H1 (cell line): ENCODE measurements at regions not wholly inside any gene's neighbourhood (a gene's known extent, or its start where the extent isn't known, plus 50 kb on each side); places are given as distances from the start of the nearest gene placed in this dataset.

Experiments
- CTCF ChIA-PET: fragments of 300-600 bp; sonication (Branson Sonifier 250); formaldehyde crosslinking; loops from one replicate; lab custom pipeline; 2021; ENCODE audit not compliant: partially characterized antibody; lab: Charles Lee
- POLR2A ChIA-PET: fragments of 300-600 bp; sonication (Branson Sonifier 250); formaldehyde crosslinking; loops from one replicate; lab custom pipeline; 2021; ENCODE audit warnings: inconsistent platforms; ENCODE audit not compliant: partially characterized antibody; lab: Charles Lee
- DNase-seq, 2 experiments: peaks; one replicate each; pipeline versions ENCODE4 v3.0.0 to v3.0.0-alpha.2; 2010 to 2022; ENCODE audit warnings: low spot score in 2 of 2, low read depth in 1 of 2, mixed read lengths in 1 of 2
- FAIRE-seq: peaks from 2 replicates; lab custom pipeline; 2011; peaks lifted over from hg19 to GRCh38; lab: Jason Lieb, UNC
- H2AFZ ChIP-seq: 2 replicates; pipeline ENCODE4 v1.8.1; 2012; ENCODE audit warnings: low read length, inconsistent platforms
- H2AK5ac ChIP-seq: 2 replicates; pipeline ENCODE4 v1.6.1; 2013; ENCODE audit warnings: low read depth, low read length
- H2BK120ac ChIP-seq: replicated peaks from 2 replicates; pipeline ENCODE3; 2013; ENCODE audit warnings: low read depth, low read length, inconsistent platforms
- H2BK12ac ChIP-seq: 2 replicates; pipeline ENCODE4 v1.6.1; 2013; ENCODE audit warnings: low read depth, low read length
- H2BK15ac ChIP-seq: 2 replicates; pipeline ENCODE4 v1.6.1; 2013; ENCODE audit warnings: low read length
- H2BK20ac ChIP-seq: 2 replicates; pipeline ENCODE4 v1.6.1; 2013; ENCODE audit warnings: low read length
- H2BK5ac ChIP-seq: 2 replicates; pipeline ENCODE4 v1.6.1; 2013; ENCODE audit warnings: low read depth, low read length
- H3K14ac ChIP-seq: 2 replicates; pipeline ENCODE4 v1.6.1; 2013; ENCODE audit warnings: inconsistent platforms; ENCODE audit not compliant: insufficient read length
- H3K18ac ChIP-seq: 2 replicates; pipeline ENCODE4 v1.6.1; 2013; ENCODE audit warnings: low read length; ENCODE audit errors: extremely low read depth
- H3K23ac ChIP-seq: 2 replicates; pipeline ENCODE4 v1.6.1; 2013; ENCODE audit warnings: inconsistent platforms; ENCODE audit not compliant: insufficient read length
- H3K23me2 ChIP-seq: 2 replicates; pipeline ENCODE4 v1.6.1; 2013; ENCODE audit warnings: low read depth, low read length
- H3K27ac ChIP-seq: 2 replicates; pipeline ENCODE4 v1.6.1; 2011; ENCODE audit warnings: low read depth, low read length, inconsistent platforms
- H3K27me3 ChIP-seq, 4 experiments: replicated peaks in 1 of 4; 1 replicate in 1 of 4; 2 replicates in 3 of 4; pipeline versions ENCODE4 v1.6.1 to v1.8.1; 2011 to 2013; ENCODE audit warnings: low read length in 3 of 4, mild to moderate bottlenecking in 3 of 4, inconsistent platforms in 2 of 4, mixed read lengths in 2 of 4, moderate library complexity in 1 of 4; ENCODE audit not compliant: control insufficient read depth in 3 of 4, insufficient read depth in 3 of 4; ENCODE audit errors: extremely low read depth in 1 of 4
- H3K36me3 ChIP-seq, 4 experiments: 2 replicates each; pipeline versions ENCODE4 v1.6.1 to v1.8.1; 2011 to 2013; ENCODE audit warnings: mild to moderate bottlenecking in 4 of 4, low read length in 3 of 4, moderate library complexity in 2 of 4, control low read depth in 1 of 4, inconsistent platforms in 1 of 4; ENCODE audit not compliant: insufficient read depth in 4 of 4, control insufficient read depth in 2 of 4
- H3K4ac ChIP-seq: replicated peaks from 2 replicates; pipeline ENCODE3; 2013; ENCODE audit warnings: low read length, low read depth, mixed read lengths, inconsistent platforms; ENCODE audit not compliant: insufficient read length
- H3K4me1 ChIP-seq, 4 experiments: replicated peaks in 1 of 4; 1 replicate in 1 of 4; 2 replicates in 3 of 4; pipeline versions ENCODE4 v1.6.1 to v1.8.1; 2011 to 2013; ENCODE audit warnings: low read length in 3 of 4, inconsistent platforms in 2 of 4, mixed read lengths in 1 of 4; ENCODE audit not compliant: insufficient read depth in 4 of 4, control insufficient read depth in 3 of 4
- H3K4me2 ChIP-seq, 2 experiments: 2 replicates each; pipeline versions ENCODE4 v1.6.1 to v1.8.1; 2011 to 2013; ENCODE audit warnings: low read depth in 2 of 2, low read length in 2 of 2, control low read depth in 1 of 2, inconsistent platforms in 1 of 2, mild to moderate bottlenecking in 1 of 2; ENCODE audit not compliant: insufficient read depth in 1 of 2
- H3K4me3 ChIP-seq, 4 experiments: fragments of 200-600, 300-600 bp in 1 of 4; sonication (generic), shearing (Covaris generic), sonication (Bioruptor Twin) in 1 of 4; 2 replicates each; pipeline versions ENCODE4 v1.5.1 to v1.8.1; 2011 to 2016; ENCODE audit warnings: low read length in 4 of 4, low read depth in 3 of 4, control low read depth in 2 of 4, inconsistent platforms in 2 of 4, mild to moderate bottlenecking in 2 of 4, mixed read lengths in 1 of 4, moderate library complexity in 1 of 4; ENCODE audit not compliant: insufficient read depth in 2 of 4; ENCODE audit errors: extremely low read depth in 1 of 4
- H3K56ac ChIP-seq: replicated peaks from 2 replicates; pipeline ENCODE3; 2013; ENCODE audit warnings: low read depth, mild to moderate bottlenecking, mixed read lengths, low read length, inconsistent platforms; ENCODE audit not compliant: insufficient read length
- H3K79me1 ChIP-seq: 2 replicates; pipeline ENCODE4 v1.6.1; 2013; ENCODE audit warnings: low read depth, low read length, control low read depth
- H3K79me2 ChIP-seq, 2 experiments: 2 replicates each; pipeline versions ENCODE4 v1.6.1 to v1.8.1; 2012 to 2013; ENCODE audit warnings: low read length in 2 of 2, mild to moderate bottlenecking in 2 of 2, inconsistent platforms in 1 of 2; ENCODE audit not compliant: insufficient read depth in 2 of 2, control insufficient read depth in 1 of 2
- H3K9ac ChIP-seq, 4 experiments: replicated peaks in 1 of 4; 1 replicate in 1 of 4; 2 replicates in 3 of 4; pipeline versions ENCODE4 v1.6.1 to v1.8.1; 2011 to 2013; ENCODE audit warnings: low read depth in 3 of 4, low read length in 3 of 4, control low read depth in 2 of 4, mild to moderate bottlenecking in 2 of 4, moderate library complexity in 2 of 4, inconsistent platforms in 1 of 4; ENCODE audit errors: extremely low read depth in 1 of 4
- H3K9me3 ChIP-seq, 2 experiments: 2 replicates each; pipeline versions ENCODE4 v1.6.1 to v1.8.1; 2012 to 2013; ENCODE audit warnings: mild to moderate bottlenecking in 2 of 2, moderate library complexity in 2 of 2, control low read depth in 1 of 2, inconsistent platforms in 1 of 2, low read depth in 1 of 2, low read length in 1 of 2, mixed read lengths in 1 of 2; ENCODE audit not compliant: insufficient read depth in 2 of 2
- H4K20me1 ChIP-seq, 2 experiments: replicated peaks in 1 of 2; 2 replicates each; pipeline versions ENCODE3 to v1.8.1; 2011 to 2013; ENCODE audit warnings: inconsistent platforms in 2 of 2, low read length in 2 of 2, mild to moderate bottlenecking in 1 of 2; ENCODE audit not compliant: insufficient read depth in 2 of 2, control insufficient read depth in 1 of 2
- H4K5ac ChIP-seq: 2 replicates; pipeline ENCODE4 v1.6.1; 2013; ENCODE audit warnings: low read length, low read depth, mixed read lengths, inconsistent platforms; ENCODE audit not compliant: insufficient read length
- H4K8ac ChIP-seq: 2 replicates; pipeline ENCODE4 v1.8.0; 2013; ENCODE audit warnings: mild to moderate bottlenecking, moderate library complexity, low read length, inconsistent platforms; ENCODE audit not compliant: insufficient read depth; ENCODE audit errors: extremely low read depth
- H4K91ac ChIP-seq: replicated peaks from 2 replicates; pipeline ENCODE3; 2013; ENCODE audit warnings: low read length, mixed read lengths, inconsistent platforms; ENCODE audit not compliant: insufficient read length
- BACH1 ChIP-seq: IDR thresholded peaks from 2 replicates; pipeline ENCODE4 v1.6.1; 2012; ENCODE audit warnings: low read length, improper control_type of control experiment
- BCL11A ChIP-seq, 2 experiments: IDR thresholded peaks; one replicate each; pipeline ENCODE4 v1.6.1; 2011; ENCODE audit warnings: low read depth in 2 of 2, low read length in 2 of 2, mild to moderate bottlenecking in 2 of 2
- CBX8 ChIP-seq: fragments of 300-800, 300-1000 bp; sonication (generic); IDR thresholded peaks from 2 replicates; pipeline ENCODE4 v1.7.1; 2016; ENCODE audit warnings: low read depth, low read length, borderline replicate concordance
- CEBPB ChIP-seq: IDR thresholded peaks from 2 replicates; pipeline ENCODE4 v1.6.1; 2012; ENCODE audit warnings: low read depth, low read length
- CHD2 ChIP-seq: IDR thresholded peaks from 2 replicates; pipeline ENCODE4 v1.6.1; 2012; ENCODE audit warnings: low read length, improper control_type of control experiment
- EGR1 ChIP-seq: IDR thresholded peaks from 2 replicates; pipeline ENCODE4 v1.6.1; 2011; ENCODE audit warnings: low read depth, low read length, borderline replicate concordance
- FOSL1 ChIP-seq: IDR thresholded peaks from 2 replicates; pipeline ENCODE4 v1.6.1; 2011; ENCODE audit warnings: mild to moderate bottlenecking, low read depth, low read length, moderate library complexity; ENCODE audit not compliant: insufficient read depth
- KDM1A ChIP-seq: fragments of 200-600, 300-600 bp; sonication (generic); IDR thresholded peaks from 2 replicates; pipeline ENCODE4 v1.7.1; 2016; ENCODE audit warnings: mild to moderate bottlenecking, low read length, borderline replicate concordance
- KDM4A ChIP-seq: IDR thresholded peaks from one replicate; pipeline ENCODE4 v1.7.1; 2012; ENCODE audit warnings: low read depth, mild to moderate bottlenecking, moderate library complexity, low read length, inconsistent platforms; ENCODE audit not compliant: severe bottlenecking
- KDM5A ChIP-seq: fragments of 200-600 bp; IDR thresholded peaks from 2 replicates; pipeline ENCODE4 v1.7.1; 2012; ENCODE audit warnings: mild to moderate bottlenecking, low read length, inconsistent platforms, mixed read lengths
- NRF1 ChIP-seq: IDR thresholded peaks from 2 replicates; pipeline ENCODE4 v1.6.1; 2011; ENCODE audit warnings: mild to moderate bottlenecking, low read depth, low read length, improper control_type of control experiment
- POLR2AphosphoS5 ChIP-seq: IDR thresholded peaks from 2 replicates; pipeline ENCODE4 v1.6.1; 2011; ENCODE audit warnings: low read depth, low read length
- RBBP5 ChIP-seq: IDR thresholded peaks from 2 replicates; pipeline ENCODE4 v1.7.1; 2012; ENCODE audit warnings: low read depth, mild to moderate bottlenecking, inconsistent platforms, low read length, moderate library complexity, borderline replicate concordance
- SIRT6 ChIP-seq: IDR thresholded peaks from one replicate; pipeline ENCODE4 v1.7.1; 2012; ENCODE audit warnings: low read length, inconsistent platforms
- SP2 ChIP-seq: IDR thresholded peaks from 2 replicates; pipeline ENCODE4 v1.6.1; 2012; ENCODE audit warnings: mild to moderate bottlenecking, low read length, inconsistent platforms
- TAF7 ChIP-seq: optimal IDR thresholded peaks from 2 replicates; pipeline ENCODE3; 2011; ENCODE audit warnings: low read depth, mild to moderate bottlenecking, inconsistent platforms, low read length, moderate library complexity, borderline replicate concordance
- TEAD4 ChIP-seq: IDR thresholded peaks from 2 replicates; pipeline ENCODE4 v1.6.1; 2012; ENCODE audit warnings: low read depth, low read length, inconsistent platforms, mixed read lengths
- WGBS, 2 experiments: shearing (Covaris generic) in 1 of 2; methylation state at CpG; one replicate each; pipeline versions ENCODE4 v1.1.6 to v1.1.7; 2013 to 2015; ENCODE audit warnings: low lambda C conversion rate in 2 of 2, mixed read lengths in 2 of 2, inconsistent platforms in 1 of 2, low coverage in 1 of 2, missing lambda C conversion rate in 1 of 2; ENCODE audit not compliant: insufficient replicate concordance in 2 of 2, insufficient coverage in 1 of 2, insufficient read length in 1 of 2; ENCODE audit errors: extremely low coverage in 1 of 2, missing lambda C conversion rate in 1 of 2; 5-methylcytosine and 5-hydroxymethylcytosine counted together

DNA sequence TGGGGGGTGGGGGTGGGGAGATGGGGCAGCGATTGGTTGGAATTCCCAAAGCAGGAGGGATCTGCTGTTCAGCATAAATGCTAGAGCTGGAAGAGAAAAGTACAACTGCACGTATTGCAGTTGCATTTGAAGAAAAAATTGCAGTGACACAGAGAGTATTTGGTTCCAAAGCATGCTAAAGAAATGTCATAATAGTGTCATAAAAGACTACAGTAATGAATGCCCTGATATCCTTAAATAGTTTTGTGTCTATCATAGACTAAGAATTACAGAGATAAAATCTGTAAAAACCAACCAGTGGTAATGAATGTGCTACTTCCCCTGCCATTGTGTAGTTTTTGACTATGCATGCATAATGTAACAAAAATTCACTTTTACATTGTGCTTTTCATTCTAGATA lies 693.6 kb upstream of the SLC35B3 start:
- Histone ChIP-seq H2AFZ (no peak overlapping the region), H3K23ac (no peak overlapping the region), H3K79me1 (no peaks in the 10 kb centered on the region), H3K27ac (no peak overlapping the region), H4K8ac (no peak overlapping the region), H2BK20ac (no peak overlapping the region), H4K91ac (no peak overlapping the region), H3K9me3 (no peaks in the 10 kb centered on the region), H3K4me3 (no peak overlapping the region), H3K4me2 (no peak overlapping the region), H3K4ac (no peak overlapping the region), H3K36me3 (no peaks in the 10 kb centered on the region), H3K23me2 (no peaks in the 10 kb centered on the region), H2AK5ac (no peak overlapping the region), H3K27me3 (no peaks in the 10 kb centered on the region), H3K56ac (no peak overlapping the region), H4K20me1 (no peaks in the 10 kb centered on the region), H4K5ac (no peak overlapping the region), H2BK120ac (no peak overlapping the region), H2BK15ac (no peak overlapping the region), H2BK5ac (no peak overlapping the region), H3K18ac (no peak overlapping the region), H3K14ac (no peak overlapping the region), H3K79me2 (no peaks in the 10 kb centered on the region), H3K4me1 (no peaks in the 10 kb centered on the region), H2BK12ac (no peak overlapping the region), H3K9ac (no peak overlapping the region)
- 88% methylated on average over 2 of the region's 2 CpGs; no CpG with 5 or more reads in 1 of the 2 experiments for WGBS, 2 experiments
- no peak for TF ChIP-seq FOSL1
- TF ChIP-seq CHD2, result no peak
- TF ChIP-seq KDM5A, result no peak
- TF ChIP-seq POLR2AphosphoS5, result no peak
- TF ChIP-seq KDM1A, result no peak
- no peak for TF ChIP-seq CEBPB
- TF ChIP-seq EGR1, result no peak
- no peak for TF ChIP-seq SIRT6
- TF ChIP-seq CBX8, result no peak
- no peak for TF ChIP-seq NRF1
- no peak for TF ChIP-seq BCL11A (IDR thresholded peaks at IDR 0.05; ENCODE audit: low read depth in 2 of 2, low read length in 2 of 2)
- no peak for TF ChIP-seq TEAD4
- no peak for TF ChIP-seq BACH1
- TF ChIP-seq RBBP5, result no peak
- TF ChIP-seq SP2, result no peak
- TF ChIP-seq KDM4A, result no peak
- no peak for TF ChIP-seq TAF7
- ChIA-PET CTCF (no interaction called here), POLR2A (no interaction called here)
- FAIRE-seq (no peak), DNase-seq (no peak)
